Stimulated activated CD4-positive, alpha-beta T cell treated with anti-CD3 and anti-CD28 coated beads, Interleukin-12 subunit alpha, Interleukin-12 subunit beta, amount 100 ng/mL, for 24 hours (primary cell): ENCODE measurements at regions not wholly inside any gene's neighbourhood (a gene's known extent, or its start where the extent isn't known, plus 50 kb on each side); places are given as distances from the start of the nearest gene placed in this dataset.

Source experiments
- DNase-seq, 2 experiments: peaks; one replicate each; pipeline ENCODE4 v3.0.0-alpha.2; 2020; ENCODE audit warnings: low read depth in 2 of 2

DNA sequence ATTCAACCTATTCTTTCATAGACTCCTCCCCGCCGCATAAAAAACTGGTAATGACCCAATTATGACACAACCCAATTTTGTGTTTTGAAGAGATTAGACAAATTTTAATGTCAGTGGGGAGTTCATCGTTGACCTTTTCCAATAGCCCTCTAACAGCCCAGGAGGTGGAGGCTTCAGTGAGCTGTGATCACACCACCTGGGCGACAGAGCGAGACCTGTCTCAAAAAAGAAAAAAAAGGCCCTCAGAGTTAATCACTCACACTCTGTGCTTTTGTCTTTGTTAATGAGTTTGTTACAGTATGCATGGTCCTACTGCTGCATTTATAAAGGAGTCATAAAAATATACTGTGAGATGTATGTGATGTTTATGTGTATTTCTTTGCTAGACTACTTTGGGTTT is 510.6 kb downstream of the CPS1 start:
- DNase-seq: no peak

DNA sequence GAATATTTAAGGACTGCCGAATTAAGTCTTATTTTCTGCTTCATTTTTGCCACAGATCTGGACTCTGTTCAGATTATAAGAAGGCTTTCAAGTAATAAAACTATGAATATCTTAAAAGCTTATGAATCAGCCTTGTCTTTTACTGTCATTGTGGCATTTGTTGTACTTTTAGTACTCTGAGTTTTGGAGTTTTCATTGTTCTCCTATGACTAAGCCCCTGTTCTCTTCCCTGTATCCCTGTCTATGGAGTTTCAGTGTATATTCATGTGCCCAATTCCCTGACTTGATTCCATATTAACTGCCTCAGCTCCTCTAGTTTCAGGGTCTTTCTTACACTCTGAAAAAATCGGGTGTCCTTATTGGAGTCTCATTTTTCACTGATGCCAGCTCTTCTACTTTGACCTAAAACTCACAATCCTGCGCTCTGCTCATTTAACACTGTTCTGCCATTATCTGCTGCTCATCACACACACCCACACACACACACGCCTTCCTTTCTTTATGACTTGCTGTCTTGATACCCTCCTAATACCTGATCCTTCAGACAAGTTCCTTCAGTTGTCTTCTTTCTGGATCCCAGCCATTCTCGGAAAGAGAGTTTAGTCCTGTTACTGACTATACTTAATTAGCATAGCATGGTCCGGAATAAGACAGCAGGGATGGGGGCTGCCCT is 511.8 kb downstream of the CPS1 start:
- DNase-seq: no peak

DNA sequence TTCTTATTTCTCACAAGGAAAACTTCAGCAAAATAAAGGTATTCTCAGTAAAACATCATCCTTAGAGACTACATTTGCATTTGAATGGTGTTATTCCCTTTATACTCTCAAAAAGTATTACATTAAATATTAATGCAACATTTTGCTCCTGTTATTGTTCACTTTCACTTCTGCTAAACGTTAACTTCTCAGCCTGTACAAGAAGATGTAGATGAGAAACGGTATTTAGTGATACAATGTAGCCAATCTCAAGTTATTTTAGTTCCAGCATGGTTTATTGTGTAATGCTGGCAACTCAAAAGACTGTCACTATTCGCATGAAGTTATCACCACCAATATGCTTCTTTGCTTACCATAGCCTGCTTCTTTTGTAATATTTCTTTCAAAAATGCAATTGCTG is 514.1 kb downstream of the CPS1 start:
- DNase-seq: no peak

DNA sequence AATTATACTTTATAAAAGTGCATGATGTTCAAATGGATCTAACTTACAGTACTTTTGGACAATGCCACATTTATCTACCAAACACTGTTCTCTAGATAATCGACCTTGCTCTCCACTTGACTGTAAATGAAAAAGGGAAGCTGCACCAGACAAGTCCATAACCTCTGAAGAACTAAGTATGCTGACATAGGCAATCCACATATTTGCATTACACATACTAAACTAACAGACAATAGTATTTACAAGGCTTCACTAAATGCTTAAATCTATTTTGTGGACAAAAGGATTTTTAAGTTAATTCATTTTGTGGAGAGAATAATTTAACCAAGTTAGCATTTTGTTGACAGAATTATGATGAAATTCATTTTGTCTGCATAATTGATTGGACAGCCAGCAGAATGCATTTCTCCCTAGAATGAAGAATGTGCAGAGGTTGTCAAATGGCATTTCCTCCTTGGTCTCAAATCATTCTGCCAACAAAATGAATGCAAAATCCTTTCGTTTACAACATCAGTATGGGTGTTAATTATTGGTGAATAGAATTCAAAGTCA is 520.9 kb downstream of the CPS1 start:
- no peak for DNase-seq

DNA sequence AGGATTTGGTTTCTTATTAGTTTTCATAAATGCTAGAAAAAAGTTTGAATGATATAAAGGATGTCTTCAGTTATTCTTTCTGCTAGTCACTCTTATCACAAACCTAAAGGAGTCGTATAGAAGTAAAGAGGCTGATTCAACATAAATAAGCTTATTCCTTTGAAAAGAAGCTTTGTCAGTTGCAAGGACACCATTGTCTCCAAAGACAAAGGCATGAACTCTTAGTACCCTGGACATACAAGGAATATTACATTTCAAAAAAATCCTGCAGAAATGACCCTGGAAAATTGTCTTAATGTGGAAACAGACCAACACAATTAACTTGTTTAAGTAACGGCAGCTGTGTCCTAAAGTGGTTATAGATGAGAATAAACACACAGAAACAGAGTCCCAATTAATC is 528.0 kb downstream of the CPS1 start:
- DNase-seq: no peak

DNA sequence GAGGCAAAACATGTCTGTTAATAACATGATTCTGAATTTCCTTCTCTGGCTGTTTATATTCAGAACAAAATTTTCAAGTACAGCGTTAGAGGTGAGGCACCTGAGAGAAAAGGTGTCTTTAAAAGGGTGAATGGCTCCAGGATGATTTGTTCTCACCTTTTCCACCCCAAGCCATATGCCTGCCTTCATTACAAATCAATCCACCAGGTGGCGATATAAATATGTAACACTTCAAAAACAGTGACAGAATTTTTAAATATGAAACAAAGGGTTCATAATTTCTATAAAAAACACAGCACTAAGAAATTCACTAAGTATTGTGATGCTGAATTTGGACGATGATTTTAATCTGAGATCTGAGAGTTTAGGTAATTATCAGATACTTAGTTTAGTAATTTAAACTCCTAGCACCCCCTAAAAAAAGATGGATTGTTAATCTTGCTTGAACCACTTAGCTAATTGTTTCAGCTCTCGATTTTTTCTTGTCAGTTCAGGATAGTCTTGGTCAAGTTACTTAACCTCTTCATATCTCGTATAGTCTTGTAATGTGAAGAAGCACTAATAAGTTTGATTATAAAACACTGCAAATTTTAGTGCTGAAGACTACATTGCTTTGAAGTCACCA is 528.8 kb downstream of the CPS1 start:
- DNase-seq: no peak

DNA sequence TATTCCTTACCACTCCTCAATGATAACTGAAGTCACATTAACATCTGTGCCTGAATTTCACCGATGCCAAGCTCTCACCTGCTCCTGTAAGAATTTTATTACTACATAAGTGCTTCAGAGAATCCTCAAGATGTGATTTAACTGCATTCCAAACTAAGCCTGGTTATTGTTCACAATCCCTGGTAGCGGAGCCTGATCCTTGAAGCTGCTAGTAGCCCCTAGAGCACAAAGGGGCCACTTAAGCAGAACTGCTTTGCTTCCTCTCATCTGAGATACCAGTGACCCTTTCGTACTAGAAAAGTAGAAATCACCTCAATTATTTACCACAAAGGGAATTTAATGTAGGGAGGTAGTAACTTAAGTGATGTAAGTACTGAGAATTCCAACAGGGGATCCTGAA is 529.6 kb downstream of the CPS1 start:
- no peak for DNase-seq

DNA sequence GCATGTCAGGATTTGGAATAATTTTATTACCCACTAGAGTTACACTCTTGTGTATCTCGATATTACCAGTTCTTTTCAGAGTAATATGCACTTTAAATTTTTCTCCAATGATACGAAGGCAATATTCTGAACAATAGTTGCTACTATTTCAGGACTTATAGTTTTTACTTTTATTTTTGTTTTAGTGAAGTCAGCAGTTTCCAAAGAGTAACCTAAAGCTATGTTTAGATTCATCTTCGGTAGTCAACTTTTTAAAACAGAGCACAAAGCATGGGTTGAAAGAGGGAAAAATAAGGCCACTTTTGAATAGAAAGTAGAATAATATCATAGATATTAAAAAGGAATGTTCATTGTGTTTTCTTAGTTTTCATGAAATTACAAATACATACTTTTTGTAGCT is 532.7 kb downstream of the CPS1 start:
- DNase-seq: no peak

DNA sequence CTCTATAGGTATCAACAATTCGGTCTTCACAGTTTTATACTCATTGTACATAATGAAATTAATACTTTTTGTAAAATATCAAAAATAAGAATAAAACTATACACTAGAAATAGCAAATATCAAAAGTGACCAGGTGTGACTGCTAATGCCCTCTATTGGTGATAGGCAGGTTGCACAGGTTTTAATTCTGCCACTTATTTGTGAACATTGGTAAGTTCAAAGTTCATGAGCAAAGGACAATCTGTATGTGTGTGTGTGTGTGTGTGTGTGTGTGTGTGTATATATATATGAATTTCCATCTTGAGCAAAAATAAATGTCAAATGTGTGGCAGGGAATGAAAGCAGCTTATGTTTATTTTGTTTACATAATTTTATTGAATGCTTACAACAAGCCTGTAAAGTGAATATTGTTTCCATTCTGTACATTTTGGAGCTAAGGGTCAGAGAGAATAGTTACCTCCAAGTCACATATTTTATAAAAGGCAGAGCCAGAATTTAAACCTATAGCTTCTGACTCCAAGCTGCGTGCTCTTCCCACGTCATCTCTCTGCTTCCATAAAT is 537.4 kb downstream of the CPS1 start:
- no peak for DNase-seq

DNA sequence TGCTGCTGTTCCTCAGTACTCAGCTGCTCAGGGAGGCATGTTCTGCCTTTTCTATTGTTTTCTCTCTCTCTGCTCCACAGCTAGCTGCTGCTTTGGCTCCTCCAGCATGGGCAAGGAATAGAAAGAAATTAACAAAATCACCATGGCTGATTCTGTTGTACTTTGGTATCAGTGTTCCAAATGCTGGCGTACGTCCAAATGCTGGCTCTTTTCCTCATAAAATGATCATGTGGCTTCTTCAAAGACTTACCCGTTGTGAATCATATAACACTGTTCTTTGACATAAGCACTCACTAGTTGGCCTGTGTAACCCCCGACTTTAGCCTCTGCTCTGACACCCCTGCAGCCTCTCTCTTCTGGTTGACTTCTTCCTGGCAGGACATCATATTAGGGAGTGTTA is 547.6 kb downstream of the CPS1 start:
- DNase-seq: no peak

DNA sequence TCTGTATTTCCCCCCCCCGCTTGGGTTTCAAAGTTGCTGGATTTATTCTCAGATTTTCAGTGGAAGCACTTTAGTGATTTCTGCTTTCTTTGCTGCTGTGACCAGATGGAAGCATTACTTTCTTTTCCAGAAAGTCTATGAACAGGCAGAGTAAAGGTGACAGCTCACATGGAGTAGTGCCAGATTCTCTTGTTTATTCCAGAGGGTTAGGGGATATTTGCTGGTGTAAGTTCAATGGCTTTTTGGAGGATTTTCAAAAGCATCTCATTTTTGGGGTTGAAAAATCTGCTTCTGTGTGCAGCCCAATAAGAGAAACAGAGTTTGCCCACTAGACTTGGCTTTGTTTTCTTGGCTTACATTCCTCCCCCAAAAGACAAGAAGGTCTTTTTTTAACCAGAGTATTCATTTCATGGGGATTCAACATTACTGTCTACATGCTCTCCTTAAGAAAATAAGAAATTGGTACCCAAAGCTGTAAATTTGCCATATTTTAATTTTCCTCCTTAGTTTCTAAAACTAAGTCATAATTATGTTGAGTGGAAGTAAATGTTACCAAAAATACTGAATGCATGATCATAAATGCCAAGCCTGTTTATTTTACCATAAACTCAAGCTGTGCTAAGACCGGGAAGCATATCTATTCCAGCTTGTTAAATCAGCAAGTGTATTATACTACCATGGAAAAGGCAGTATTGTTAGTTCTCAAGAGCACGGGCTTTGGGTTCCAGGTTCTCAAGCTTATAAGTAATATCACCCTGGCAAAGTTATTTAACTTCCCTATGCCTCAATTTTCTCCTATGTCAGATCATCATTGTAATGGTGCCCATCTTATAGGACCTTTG is 557.2 kb downstream of the CPS1 start:
- no peak for DNase-seq

DNA sequence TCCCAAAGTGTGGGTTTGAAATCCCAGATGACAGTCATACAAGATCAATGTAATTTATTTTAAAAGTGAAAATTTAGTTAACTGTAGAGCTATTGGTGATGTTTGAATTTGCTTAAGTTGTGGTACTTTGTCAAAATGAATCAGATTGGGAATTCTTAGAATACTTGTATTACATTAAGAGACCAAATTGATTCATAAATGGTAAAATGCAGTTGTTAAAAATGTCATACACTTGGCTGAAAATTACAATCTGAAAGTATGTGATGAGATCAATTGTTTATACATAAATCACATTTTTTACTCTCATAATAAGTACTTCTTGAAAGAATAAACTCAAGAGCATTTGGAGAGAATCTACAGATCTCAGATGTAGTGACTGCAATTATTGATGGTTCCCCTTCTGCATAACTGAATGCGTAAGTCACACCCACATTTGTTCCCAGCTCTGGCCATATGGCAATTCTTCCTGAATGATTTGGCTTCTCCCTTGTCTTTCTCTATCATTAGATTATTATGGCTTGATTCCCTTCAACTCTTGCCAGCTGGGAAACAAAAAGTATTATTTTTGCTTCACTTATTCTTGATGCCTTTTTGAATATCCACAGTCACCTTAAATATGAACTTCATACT is 558.5 kb downstream of the CPS1 start:
- no peak for DNase-seq

DNA sequence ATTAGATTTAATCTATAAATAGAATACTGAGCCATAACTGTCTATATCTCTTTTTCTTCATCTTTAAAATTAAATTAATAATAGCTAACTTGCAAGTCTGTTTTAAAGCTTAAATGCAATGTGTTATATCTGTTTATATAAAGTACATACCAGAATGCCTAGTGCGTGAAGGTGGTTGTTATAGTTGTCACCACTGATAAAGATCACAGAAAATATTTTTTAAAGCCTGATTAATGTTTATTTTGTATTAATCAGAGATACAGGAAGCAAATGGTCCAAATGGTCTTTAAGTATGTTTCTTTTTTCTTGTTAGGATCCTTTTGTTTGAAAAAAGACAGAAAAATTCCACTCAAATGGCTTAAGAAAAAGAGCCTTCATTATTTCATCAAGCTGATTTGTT is 560.6 kb downstream of the CPS1 start:
- no peak for DNase-seq

DNA sequence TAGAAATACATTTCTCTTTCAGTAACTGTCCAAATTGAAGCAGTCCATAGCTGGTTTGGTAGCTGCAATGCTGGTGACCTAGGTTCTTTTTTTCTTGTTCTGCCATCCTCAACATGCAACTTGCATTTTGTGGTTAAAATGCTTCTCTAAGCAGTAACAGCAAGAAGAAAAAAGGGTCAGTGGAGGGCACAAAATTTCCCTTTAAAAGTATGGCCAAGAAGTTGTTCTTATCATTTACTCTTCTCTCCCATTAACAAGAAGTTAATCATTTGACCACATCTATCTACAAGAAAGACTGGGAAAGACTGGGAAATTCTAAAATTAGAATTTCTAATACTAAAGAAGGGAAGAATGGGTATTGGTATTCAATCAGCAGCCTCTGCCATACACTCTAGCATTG is 569.9 kb downstream of the CPS1 start:
- no peak for DNase-seq

DNA sequence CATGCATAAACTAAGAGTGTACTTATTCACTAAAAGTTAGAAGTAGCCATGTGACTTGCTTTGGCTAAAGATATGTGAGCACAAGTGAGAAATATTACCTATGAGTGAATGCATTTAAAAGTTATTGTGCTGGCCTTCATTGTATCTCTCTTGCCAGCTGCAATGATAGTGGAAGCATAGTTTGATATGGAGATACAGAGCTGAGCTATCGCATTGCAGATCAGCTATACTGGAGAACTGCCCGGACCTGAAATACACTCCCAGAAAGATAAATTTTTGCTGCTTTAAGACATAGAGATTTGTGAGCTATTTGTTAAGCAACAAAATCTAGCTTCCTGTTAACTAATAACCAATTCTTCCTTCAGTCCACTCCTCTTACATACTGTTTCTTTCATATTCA is 571.1 kb downstream of the CPS1 start:
- no peak for DNase-seq

DNA sequence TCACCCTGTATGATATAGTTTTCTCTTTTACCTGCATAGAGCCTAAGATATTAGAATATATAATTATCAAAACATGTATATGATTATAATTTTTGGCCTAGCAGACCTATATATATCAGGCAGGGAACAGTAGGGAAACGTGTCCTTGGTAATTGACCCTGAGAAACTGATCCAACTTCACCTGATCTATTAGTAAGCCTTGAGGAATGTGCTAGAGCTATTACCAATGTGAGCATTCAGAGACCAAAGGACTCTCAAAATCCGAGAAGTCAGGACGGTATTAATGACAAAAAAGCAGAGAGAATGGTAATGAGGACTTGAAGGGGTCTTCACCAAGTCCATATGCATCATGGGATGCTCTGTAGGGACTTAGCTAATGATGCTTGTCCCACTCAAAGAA is 571.9 kb downstream of the CPS1 start:
- no peak for DNase-seq

DNA sequence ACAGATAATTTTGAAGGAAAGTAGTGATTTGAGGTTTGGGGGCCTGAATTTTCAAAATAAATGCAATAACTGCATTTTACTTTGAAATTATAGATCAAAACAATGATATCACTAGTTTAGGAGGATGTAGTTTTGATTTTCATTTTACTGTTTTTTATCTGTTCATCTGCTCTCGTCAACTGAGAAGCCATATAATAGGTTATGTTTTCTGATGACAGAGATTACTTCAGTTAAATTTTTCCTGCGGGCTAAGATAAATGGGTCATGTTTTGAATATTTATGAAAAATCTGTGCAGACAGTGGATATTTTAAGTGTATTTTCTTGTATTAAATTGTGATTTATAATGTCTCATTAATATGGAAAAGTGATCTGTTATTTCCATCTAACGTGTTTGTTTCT is 573.4 kb downstream of the CPS1 start:
- DNase-seq: no peak

DNA sequence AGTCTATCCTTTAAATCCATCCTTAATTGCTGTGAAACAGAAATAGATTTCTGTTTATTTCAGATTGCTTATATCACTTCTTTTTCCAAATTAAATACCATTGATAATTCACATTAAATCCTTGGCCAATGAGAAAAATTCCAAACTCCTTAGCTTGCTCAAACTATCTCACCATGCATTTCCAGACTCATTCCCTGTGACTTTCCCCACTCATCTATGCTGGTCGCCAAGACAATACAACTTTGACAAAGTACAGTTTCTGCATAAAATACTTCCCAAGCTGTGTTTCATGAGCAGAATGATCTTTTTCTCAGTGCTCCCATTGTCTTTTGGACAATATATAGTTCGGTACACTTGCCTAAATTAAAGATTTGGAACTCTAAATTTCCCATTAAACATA is 575.6 kb downstream of the CPS1 start:
- DNase-seq: no peak

DNA sequence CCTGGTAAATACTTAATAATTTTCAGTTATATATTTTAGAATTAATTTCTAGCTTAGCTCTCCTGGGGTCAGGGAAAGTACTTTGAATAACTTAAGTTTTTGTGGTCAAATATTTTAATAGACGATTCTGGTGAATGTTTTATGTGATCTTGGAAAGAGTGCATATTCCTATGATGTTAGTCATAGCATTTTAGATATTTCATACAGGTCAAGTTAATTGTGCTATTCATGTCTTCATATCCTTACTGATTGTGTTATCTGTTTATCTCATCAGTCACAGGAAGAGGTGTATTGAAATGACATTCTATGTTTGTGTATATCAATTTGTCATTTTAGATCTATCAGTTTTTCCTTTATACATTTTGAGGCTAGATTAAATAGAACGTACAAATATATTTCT is 576.2 kb downstream of the CPS1 start:
- DNase-seq: no peak

DNA sequence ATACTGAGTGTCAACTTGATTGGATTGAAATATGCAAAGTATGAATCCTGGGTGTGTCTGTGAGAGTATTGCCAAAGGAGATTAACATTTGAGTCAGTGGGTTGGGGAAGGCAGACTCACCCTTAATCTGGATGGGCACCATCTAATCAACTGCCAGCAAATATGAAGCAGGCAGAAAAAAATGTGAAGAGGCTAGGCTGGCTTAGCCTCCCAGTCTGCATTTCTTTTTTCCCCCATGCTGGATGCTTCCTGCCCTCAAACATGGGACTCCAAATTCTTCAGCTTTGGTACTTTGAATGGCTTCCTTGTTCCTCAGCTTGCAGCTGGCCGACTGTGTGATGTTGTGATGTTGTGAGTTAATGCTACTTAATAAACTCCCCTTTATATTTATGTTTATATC is 577.4 kb downstream of the CPS1 start:
- DNase-seq: no peak

DNA sequence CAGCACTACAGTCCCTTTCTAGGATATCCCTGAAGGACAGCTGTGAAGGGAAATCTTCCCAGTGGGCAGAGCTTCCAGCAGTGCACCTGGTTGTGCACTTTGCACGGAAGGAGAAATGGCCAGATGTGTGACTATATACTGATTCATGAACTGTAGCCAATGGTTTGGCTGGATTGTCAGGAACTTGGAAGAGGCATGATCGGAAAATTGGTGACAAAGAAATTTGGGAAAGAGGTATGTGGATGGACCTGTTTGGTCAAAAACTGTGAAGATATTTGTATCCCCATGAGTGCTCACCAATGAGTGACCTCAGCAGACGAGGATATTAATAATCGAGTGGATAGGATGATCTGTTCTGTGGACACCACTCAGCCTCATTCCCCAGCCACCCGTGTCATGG is 582.2 kb downstream of the CPS1 start:
- no peak for DNase-seq

DNA sequence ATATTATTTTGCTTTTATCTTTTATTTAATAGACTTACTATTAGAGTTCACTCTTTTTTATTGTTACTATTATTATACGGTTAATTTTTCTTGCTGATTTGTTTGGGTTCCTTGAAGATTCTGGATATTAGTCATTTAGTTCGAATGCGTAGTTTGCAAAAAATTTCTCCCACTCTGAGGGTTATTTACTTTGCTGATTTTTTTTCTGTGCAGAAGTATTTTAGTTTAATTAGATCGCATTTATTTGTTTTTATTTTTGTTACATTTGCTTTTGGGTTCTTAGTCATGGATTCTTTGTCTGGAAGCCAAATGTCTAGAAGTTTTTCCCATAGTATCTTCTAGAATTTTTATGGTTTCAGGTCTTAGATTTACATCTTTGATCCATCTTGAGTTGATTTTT is 585.2 kb downstream of the CPS1 start:
- DNase-seq: no peak
